H1 (cell line): ENCODE measurements at regions not wholly inside any gene's neighbourhood (a gene's known extent, or its start where the extent isn't known, plus 50 kb on each side); places are given as distances from the start of the nearest gene placed in this dataset.

ENCODE experiments used
- CTCF ChIA-PET: fragments of 300-600 bp; sonication (Branson Sonifier 250); formaldehyde crosslinking; loops from one replicate; lab custom pipeline; 2021; ENCODE audit not compliant: partially characterized antibody; lab: Charles Lee
- POLR2A ChIA-PET: fragments of 300-600 bp; sonication (Branson Sonifier 250); formaldehyde crosslinking; loops from one replicate; lab custom pipeline; 2021; ENCODE audit warnings: inconsistent platforms; ENCODE audit not compliant: partially characterized antibody; lab: Charles Lee
- DNase-seq, 2 experiments: peaks; one replicate each; pipeline versions ENCODE4 v3.0.0 to v3.0.0-alpha.2; 2010 to 2022; ENCODE audit warnings: low spot score in 2 of 2, low read depth in 1 of 2, mixed read lengths in 1 of 2
- FAIRE-seq: peaks from 2 replicates; lab custom pipeline; 2011; peaks lifted over from hg19 to GRCh38; lab: Jason Lieb, UNC
- H2AFZ ChIP-seq: 2 replicates; pipeline ENCODE4 v1.8.1; 2012; ENCODE audit warnings: low read length, inconsistent platforms
- H2AK5ac ChIP-seq: 2 replicates; pipeline ENCODE4 v1.6.1; 2013; ENCODE audit warnings: low read depth, low read length
- H2BK120ac ChIP-seq: replicated peaks from 2 replicates; pipeline ENCODE3; 2013; ENCODE audit warnings: low read depth, low read length, inconsistent platforms
- H2BK12ac ChIP-seq: 2 replicates; pipeline ENCODE4 v1.6.1; 2013; ENCODE audit warnings: low read depth, low read length
- H2BK15ac ChIP-seq: 2 replicates; pipeline ENCODE4 v1.6.1; 2013; ENCODE audit warnings: low read length
- H2BK20ac ChIP-seq: 2 replicates; pipeline ENCODE4 v1.6.1; 2013; ENCODE audit warnings: low read length
- H2BK5ac ChIP-seq: 2 replicates; pipeline ENCODE4 v1.6.1; 2013; ENCODE audit warnings: low read depth, low read length
- H3K14ac ChIP-seq: 2 replicates; pipeline ENCODE4 v1.6.1; 2013; ENCODE audit warnings: inconsistent platforms; ENCODE audit not compliant: insufficient read length
- H3K18ac ChIP-seq: 2 replicates; pipeline ENCODE4 v1.6.1; 2013; ENCODE audit warnings: low read length; ENCODE audit errors: extremely low read depth
- H3K23ac ChIP-seq: 2 replicates; pipeline ENCODE4 v1.6.1; 2013; ENCODE audit warnings: inconsistent platforms; ENCODE audit not compliant: insufficient read length
- H3K23me2 ChIP-seq: 2 replicates; pipeline ENCODE4 v1.6.1; 2013; ENCODE audit warnings: low read depth, low read length
- H3K27ac ChIP-seq: 2 replicates; pipeline ENCODE4 v1.6.1; 2011; ENCODE audit warnings: low read depth, low read length, inconsistent platforms
- H3K27me3 ChIP-seq, 4 experiments: replicated peaks in 1 of 4; 1 replicate in 1 of 4; 2 replicates in 3 of 4; pipeline versions ENCODE4 v1.6.1 to v1.8.1; 2011 to 2013; ENCODE audit warnings: low read length in 3 of 4, mild to moderate bottlenecking in 3 of 4, inconsistent platforms in 2 of 4, mixed read lengths in 2 of 4, moderate library complexity in 1 of 4; ENCODE audit not compliant: control insufficient read depth in 3 of 4, insufficient read depth in 3 of 4; ENCODE audit errors: extremely low read depth in 1 of 4
- H3K36me3 ChIP-seq, 4 experiments: 2 replicates each; pipeline versions ENCODE4 v1.6.1 to v1.8.1; 2011 to 2013; ENCODE audit warnings: mild to moderate bottlenecking in 4 of 4, low read length in 3 of 4, moderate library complexity in 2 of 4, control low read depth in 1 of 4, inconsistent platforms in 1 of 4; ENCODE audit not compliant: insufficient read depth in 4 of 4, control insufficient read depth in 2 of 4
- H3K4ac ChIP-seq: replicated peaks from 2 replicates; pipeline ENCODE3; 2013; ENCODE audit warnings: low read length, low read depth, mixed read lengths, inconsistent platforms; ENCODE audit not compliant: insufficient read length
- H3K4me1 ChIP-seq, 4 experiments: replicated peaks in 1 of 4; 1 replicate in 1 of 4; 2 replicates in 3 of 4; pipeline versions ENCODE4 v1.6.1 to v1.8.1; 2011 to 2013; ENCODE audit warnings: low read length in 3 of 4, inconsistent platforms in 2 of 4, mixed read lengths in 1 of 4; ENCODE audit not compliant: insufficient read depth in 4 of 4, control insufficient read depth in 3 of 4
- H3K4me2 ChIP-seq, 2 experiments: 2 replicates each; pipeline versions ENCODE4 v1.6.1 to v1.8.1; 2011 to 2013; ENCODE audit warnings: low read depth in 2 of 2, low read length in 2 of 2, control low read depth in 1 of 2, inconsistent platforms in 1 of 2, mild to moderate bottlenecking in 1 of 2; ENCODE audit not compliant: insufficient read depth in 1 of 2
- H3K4me3 ChIP-seq, 4 experiments: fragments of 200-600, 300-600 bp in 1 of 4; sonication (generic), shearing (Covaris generic), sonication (Bioruptor Twin) in 1 of 4; 2 replicates each; pipeline versions ENCODE4 v1.5.1 to v1.8.1; 2011 to 2016; ENCODE audit warnings: low read length in 4 of 4, low read depth in 3 of 4, control low read depth in 2 of 4, inconsistent platforms in 2 of 4, mild to moderate bottlenecking in 2 of 4, mixed read lengths in 1 of 4, moderate library complexity in 1 of 4; ENCODE audit not compliant: insufficient read depth in 2 of 4; ENCODE audit errors: extremely low read depth in 1 of 4
- H3K56ac ChIP-seq: replicated peaks from 2 replicates; pipeline ENCODE3; 2013; ENCODE audit warnings: low read depth, mild to moderate bottlenecking, mixed read lengths, low read length, inconsistent platforms; ENCODE audit not compliant: insufficient read length
- H3K79me1 ChIP-seq: 2 replicates; pipeline ENCODE4 v1.6.1; 2013; ENCODE audit warnings: low read depth, low read length, control low read depth
- H3K79me2 ChIP-seq, 2 experiments: 2 replicates each; pipeline versions ENCODE4 v1.6.1 to v1.8.1; 2012 to 2013; ENCODE audit warnings: low read length in 2 of 2, mild to moderate bottlenecking in 2 of 2, inconsistent platforms in 1 of 2; ENCODE audit not compliant: insufficient read depth in 2 of 2, control insufficient read depth in 1 of 2
- H3K9ac ChIP-seq, 4 experiments: replicated peaks in 1 of 4; 1 replicate in 1 of 4; 2 replicates in 3 of 4; pipeline versions ENCODE4 v1.6.1 to v1.8.1; 2011 to 2013; ENCODE audit warnings: low read depth in 3 of 4, low read length in 3 of 4, control low read depth in 2 of 4, mild to moderate bottlenecking in 2 of 4, moderate library complexity in 2 of 4, inconsistent platforms in 1 of 4; ENCODE audit errors: extremely low read depth in 1 of 4
- H3K9me3 ChIP-seq, 2 experiments: 2 replicates each; pipeline versions ENCODE4 v1.6.1 to v1.8.1; 2012 to 2013; ENCODE audit warnings: mild to moderate bottlenecking in 2 of 2, moderate library complexity in 2 of 2, control low read depth in 1 of 2, inconsistent platforms in 1 of 2, low read depth in 1 of 2, low read length in 1 of 2, mixed read lengths in 1 of 2; ENCODE audit not compliant: insufficient read depth in 2 of 2
- H4K20me1 ChIP-seq, 2 experiments: replicated peaks in 1 of 2; 2 replicates each; pipeline versions ENCODE3 to v1.8.1; 2011 to 2013; ENCODE audit warnings: inconsistent platforms in 2 of 2, low read length in 2 of 2, mild to moderate bottlenecking in 1 of 2; ENCODE audit not compliant: insufficient read depth in 2 of 2, control insufficient read depth in 1 of 2
- H4K5ac ChIP-seq: 2 replicates; pipeline ENCODE4 v1.6.1; 2013; ENCODE audit warnings: low read length, low read depth, mixed read lengths, inconsistent platforms; ENCODE audit not compliant: insufficient read length
- H4K8ac ChIP-seq: 2 replicates; pipeline ENCODE4 v1.8.0; 2013; ENCODE audit warnings: mild to moderate bottlenecking, moderate library complexity, low read length, inconsistent platforms; ENCODE audit not compliant: insufficient read depth; ENCODE audit errors: extremely low read depth
- H4K91ac ChIP-seq: replicated peaks from 2 replicates; pipeline ENCODE3; 2013; ENCODE audit warnings: low read length, mixed read lengths, inconsistent platforms; ENCODE audit not compliant: insufficient read length
- ATF3 ChIP-seq: IDR thresholded peaks from 2 replicates; pipeline ENCODE4 v1.6.1; 2011; ENCODE audit warnings: low read depth, mild to moderate bottlenecking, low read length; ENCODE audit not compliant: insufficient read depth
- CEBPB ChIP-seq: IDR thresholded peaks from 2 replicates; pipeline ENCODE4 v1.6.1; 2012; ENCODE audit warnings: low read depth, low read length
- CTBP2 ChIP-seq: IDR thresholded peaks from 2 replicates; pipeline ENCODE4 v1.7.0; 2011; ENCODE audit warnings: borderline replicate concordance, mild to moderate bottlenecking, moderate library complexity, mixed read lengths, low read length; ENCODE audit not compliant: insufficient read depth, insufficient read length
- EP300 ChIP-seq, 2 experiments: IDR thresholded peaks; 1 replicate in 1 of 2; 2 replicates in 1 of 2; pipeline ENCODE4 v1.6.1; 2011 to 2012; ENCODE audit warnings: low read depth in 2 of 2, low read length in 2 of 2, mild to moderate bottlenecking in 2 of 2, borderline replicate concordance in 1 of 2, inconsistent platforms in 1 of 2, moderate library complexity in 1 of 2
- MAFK ChIP-seq: IDR thresholded peaks from 2 replicates; pipeline ENCODE4 v1.6.1; 2012; ENCODE audit warnings: low read depth, mild to moderate bottlenecking, improper control_type of control experiment, low read length
- RXRA ChIP-seq: IDR thresholded peaks from 2 replicates; pipeline ENCODE4 v1.6.1; 2011; ENCODE audit warnings: low read depth, mild to moderate bottlenecking, low read length, moderate library complexity; ENCODE audit not compliant: insufficient read depth
- SP4 ChIP-seq: IDR thresholded peaks from 2 replicates; pipeline ENCODE4 v1.6.1; 2012; ENCODE audit warnings: low read length, inconsistent platforms
- TEAD4 ChIP-seq: IDR thresholded peaks from 2 replicates; pipeline ENCODE4 v1.6.1; 2012; ENCODE audit warnings: low read depth, low read length, inconsistent platforms, mixed read lengths
- WGBS, 2 experiments: shearing (Covaris generic) in 1 of 2; methylation state at CpG; one replicate each; pipeline versions ENCODE4 v1.1.6 to v1.1.7; 2013 to 2015; ENCODE audit warnings: low lambda C conversion rate in 2 of 2, mixed read lengths in 2 of 2, inconsistent platforms in 1 of 2, low coverage in 1 of 2, missing lambda C conversion rate in 1 of 2; ENCODE audit not compliant: insufficient replicate concordance in 2 of 2, insufficient coverage in 1 of 2, insufficient read length in 1 of 2; ENCODE audit errors: extremely low coverage in 1 of 2, missing lambda C conversion rate in 1 of 2; 5-methylcytosine and 5-hydroxymethylcytosine counted together

GRCh38 chr4:37754410-37755185 lies 68.4 kb upstream of the RELL1 start:
- Histone ChIP-seq H2AFZ (peak overlapping the region; percentile 87), H3K9me3 (no peaks in the 10 kb centered on the region), H2BK15ac (no peak overlapping the region), H2BK20ac (no peak overlapping the region), H3K14ac (no peak overlapping the region), H4K91ac (no peak overlapping the region), H3K4me3 (no peak overlapping the region), H3K23ac (no peak overlapping the region), H2BK5ac (no peak overlapping the region), H3K27me3 (no peaks in the 10 kb centered on the region), H2BK120ac (no peak overlapping the region), H4K8ac (no peak overlapping the region), H3K79me2 (no peaks in the 10 kb centered on the region), H3K27ac (no peak overlapping the region), H3K4me2 (no peak overlapping the region), H4K20me1 (no peaks in the 10 kb centered on the region), H2AK5ac (no peak overlapping the region), H3K9ac (no peak overlapping the region; a peak in 1 of 7 replicates), H3K23me2 (no peaks in the 10 kb centered on the region), H3K79me1 (no peaks in the 10 kb centered on the region), H2BK12ac (no peak overlapping the region), H3K4me1 (no peaks in the 10 kb centered on the region), H3K18ac (no peak overlapping the region), H3K36me3 (no peaks in the 10 kb centered on the region), H4K5ac (no peak overlapping the region), H3K4ac (no peak overlapping the region), H3K56ac (no peak overlapping the region)
- no peak for DNase-seq
- no peak for FAIRE-seq
- WGBS, 2 experiments: 89% methylated on average over 6 of the region's 6 CpGs; no CpG with 5 or more reads in 1 of the 2 experiments
- no peak for TF ChIP-seq EP300 (IDR thresholded peaks at IDR 0.05; ENCODE audit: borderline replicate concordance in 1 of 2, low read depth in 2 of 2, low read length in 2 of 2)
- no peak for TF ChIP-seq RXRA
- no peak for TF ChIP-seq MAFK
- TF ChIP-seq SP4: no peak
- no peak for TF ChIP-seq TEAD4
- TF ChIP-seq CEBPB: no peak
- no peak for TF ChIP-seq ATF3
- TF ChIP-seq CTBP2: no peak
- CTCF ChIA-PET: interaction anchor here (0.8 to 1.7 kb wide), 4 partner anchors 35 to 301 kb away, joined by 3 to 4 read pairs (median 4); a partner anchor contains a TSS
- POLR2A ChIA-PET: interaction anchor here (0.7 kb wide), 1 partner anchor 42 kb away, joined by 3 read pairs; no protein-coding TSS in a partner anchor
